Fibroblast of lung (primary cell): ENCODE measurements at regions not wholly inside any gene's neighbourhood (a gene's known extent, or its start where the extent isn't known, plus 50 kb on each side); places are given as distances from the start of the nearest gene placed in this dataset.

Experiments used
- DNase-seq, 2 donors: peaks; one replicate each; pipeline versions ENCODE4 v3.0.0 to v3.0.0-alpha.2; 2010; ENCODE audit warnings: low read depth in 2 of 2
- H2AFZ ChIP-seq: 2 replicates; pipeline ENCODE4 v1.5.1; 2012; ENCODE audit warnings: low read length, control low read depth, inconsistent platforms
- H3K27ac ChIP-seq: 2 replicates; pipeline ENCODE4 v1.5.1; 2011; ENCODE audit warnings: low read length, control low read depth; ENCODE audit not compliant: insufficient read depth
- H3K27me3 ChIP-seq: 2 replicates; pipeline ENCODE4 v1.5.1; 2011; ENCODE audit warnings: mild to moderate bottlenecking, low read length; ENCODE audit not compliant: control insufficient read depth, insufficient read depth
- H3K36me3 ChIP-seq: 2 replicates; pipeline ENCODE4 v1.5.1; 2011; ENCODE audit warnings: low read length; ENCODE audit not compliant: control insufficient read depth, insufficient read depth
- H3K4me1 ChIP-seq: 2 replicates; pipeline ENCODE4 v1.5.1; 2011; ENCODE audit warnings: low read length; ENCODE audit not compliant: control insufficient read depth, insufficient read depth; ENCODE audit errors: extremely low read depth
- H3K4me2 ChIP-seq: 2 replicates; pipeline ENCODE4 v1.5.1; 2011; ENCODE audit warnings: low read length, control low read depth; ENCODE audit not compliant: insufficient read depth; ENCODE audit errors: extremely low read depth
- H3K4me3 ChIP-seq, 4 experiments: fragments of 200-600 bp in 1 of 4; sonication (generic) in 1 of 4; replicated peaks in 1 of 4; 2 replicates each; pipeline ENCODE4 v1.5.1; 2011 to 2016; ENCODE audit warnings: low read length in 4 of 4, low read depth in 3 of 4, mild to moderate bottlenecking in 3 of 4, control low read depth in 2 of 4, inconsistent platforms in 1 of 4, mixed read lengths in 1 of 4; ENCODE audit not compliant: insufficient read depth in 1 of 4; ENCODE audit errors: control extremely low read depth in 1 of 4
- H3K79me2 ChIP-seq: 2 replicates; pipeline ENCODE4 v1.5.1; 2012; ENCODE audit warnings: mild to moderate bottlenecking, low read length, inconsistent platforms; ENCODE audit not compliant: control insufficient read depth, insufficient read depth
- H3K9ac ChIP-seq: 2 replicates; pipeline ENCODE4 v1.5.1; 2011; ENCODE audit warnings: mild to moderate bottlenecking, low read length, control low read depth; ENCODE audit not compliant: insufficient read depth
- H3K9me3 ChIP-seq: 2 replicates; pipeline ENCODE4 v1.5.1; 2012; ENCODE audit warnings: low read depth, low read length; ENCODE audit not compliant: control insufficient read depth, insufficient read depth
- H4K20me1 ChIP-seq: 2 replicates; pipeline ENCODE4 v1.5.1; 2011; ENCODE audit warnings: low read length; ENCODE audit not compliant: control insufficient read depth, insufficient read depth; ENCODE audit errors: extremely low read depth
- EZH2 ChIP-seq: IDR thresholded peaks from 2 replicates; pipeline ENCODE4 v1.5.1; 2012; ENCODE audit warnings: low read length, control low read depth, mild to moderate bottlenecking; ENCODE audit errors: missing control alignments
- TF ChIP-seq, protein P1 (sequence below), 2 donors: IDR thresholded peaks in 1 of 2; conservative IDR thresholded peaks in 1 of 2; 1 replicate in 1 of 2; 2 replicates in 1 of 2; pipeline ENCODE4 v1.5.1; 2011 to 2012; ENCODE audit warnings: low read length in 2 of 2, control low read depth in 1 of 2, inconsistent platforms in 1 of 2, low read depth in 1 of 2, mild to moderate bottlenecking in 1 of 2

DNA sequence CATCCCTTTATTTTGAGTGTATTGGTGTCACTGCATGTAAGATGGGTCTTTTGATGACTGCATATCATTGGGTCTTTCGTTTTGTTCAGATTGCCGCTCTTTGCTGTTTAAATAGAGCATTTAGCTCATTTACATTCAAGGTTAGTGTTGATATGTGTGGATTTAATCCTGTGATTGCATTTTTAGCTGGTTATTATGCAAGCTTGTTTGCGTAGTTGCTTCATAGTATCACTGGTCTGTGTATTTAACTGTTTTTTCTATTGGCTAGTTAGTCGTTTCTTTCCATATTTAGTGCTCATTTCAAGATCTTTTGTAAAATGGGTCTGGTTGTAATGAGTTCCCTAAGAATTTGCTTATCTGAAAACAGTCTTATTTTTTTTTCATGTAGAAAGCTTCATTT, 1170.6 kb upstream of the SEL1L start:
- Histone ChIP-seq H3K79me2 (no peaks in the 10 kb centered on the region), H3K4me1 (no peaks in the 10 kb centered on the region), H4K20me1 (no peaks in the 10 kb centered on the region), H3K36me3 (no peaks in the 10 kb centered on the region), H3K9me3 (no peaks in the 10 kb centered on the region), H3K27me3 (no peaks in the 10 kb centered on the region), H3K4me2 (no peak overlapping the region), H3K27ac (no peak overlapping the region), H3K9ac (no peak overlapping the region), H3K4me3 (no peak overlapping the region), H2AFZ (no peak overlapping the region)
- no peak for TF ChIP-seq EZH2
- TF ChIP-seq, protein P1, sequence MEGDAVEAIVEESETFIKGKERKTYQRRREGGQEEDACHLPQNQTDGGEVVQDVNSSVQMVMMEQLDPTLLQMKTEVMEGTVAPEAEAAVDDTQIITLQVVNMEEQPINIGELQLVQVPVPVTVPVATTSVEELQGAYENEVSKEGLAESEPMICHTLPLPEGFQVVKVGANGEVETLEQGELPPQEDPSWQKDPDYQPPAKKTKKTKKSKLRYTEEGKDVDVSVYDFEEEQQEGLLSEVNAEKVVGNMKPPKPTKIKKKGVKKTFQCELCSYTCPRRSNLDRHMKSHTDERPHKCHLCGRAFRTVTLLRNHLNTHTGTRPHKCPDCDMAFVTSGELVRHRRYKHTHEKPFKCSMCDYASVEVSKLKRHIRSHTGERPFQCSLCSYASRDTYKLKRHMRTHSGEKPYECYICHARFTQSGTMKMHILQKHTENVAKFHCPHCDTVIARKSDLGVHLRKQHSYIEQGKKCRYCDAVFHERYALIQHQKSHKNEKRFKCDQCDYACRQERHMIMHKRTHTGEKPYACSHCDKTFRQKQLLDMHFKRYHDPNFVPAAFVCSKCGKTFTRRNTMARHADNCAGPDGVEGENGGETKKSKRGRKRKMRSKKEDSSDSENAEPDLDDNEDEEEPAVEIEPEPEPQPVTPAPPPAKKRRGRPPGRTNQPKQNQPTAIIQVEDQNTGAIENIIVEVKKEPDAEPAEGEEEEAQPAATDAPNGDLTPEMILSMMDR (conservative IDR thresholded peaks at IDR 0.05 in 1 of 2, IDR thresholded peaks at IDR 0.05 in 1 of 2; ENCODE audit: low read depth in 1 of 2, low read length in 2 of 2), result no peak
- no peak for DNase-seq

DNA sequence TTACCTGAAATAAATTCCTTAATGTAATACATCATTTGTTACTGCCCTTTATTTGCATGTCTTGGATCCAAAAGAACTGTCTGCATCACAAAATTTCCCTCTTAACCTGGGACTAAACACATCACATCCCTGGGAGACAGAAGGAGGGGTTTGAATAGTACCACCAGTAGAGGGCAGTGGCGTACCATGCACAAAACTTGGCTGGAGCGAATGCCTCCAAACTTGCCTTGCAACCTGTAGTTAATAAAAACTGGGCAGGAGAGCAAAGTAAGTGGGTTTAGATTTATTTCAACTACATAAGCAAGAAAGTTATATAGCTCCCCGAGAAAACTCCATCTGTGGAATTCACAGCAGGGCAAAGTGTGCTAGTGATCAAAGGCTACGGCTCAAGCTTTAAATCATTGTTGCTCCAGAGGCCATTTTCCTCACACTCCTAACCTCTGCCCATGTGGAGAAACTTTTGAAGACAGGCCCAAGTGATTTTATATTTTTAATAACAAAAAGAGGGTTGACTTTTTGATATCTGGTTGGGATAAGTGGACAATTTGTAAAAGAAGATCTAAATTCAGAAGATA, 1176.7 kb upstream of the SEL1L start:
- Histone ChIP-seq H3K4me2 (no peak overlapping the region), H3K9me3 (no peaks in the 10 kb centered on the region), H3K36me3 (no peaks in the 10 kb centered on the region), H3K4me3 (no peak overlapping the region), H4K20me1 (no peaks in the 10 kb centered on the region), H3K27ac (no peak overlapping the region), H3K27me3 (no peaks in the 10 kb centered on the region), H2AFZ (no peak overlapping the region), H3K4me1 (no peaks in the 10 kb centered on the region), H3K9ac (no peak overlapping the region), H3K79me2 (no peaks in the 10 kb centered on the region)
- TF ChIP-seq, protein P1 (conservative IDR thresholded peaks at IDR 0.05 in 1 of 2, IDR thresholded peaks at IDR 0.05 in 1 of 2; ENCODE audit: low read depth in 1 of 2, low read length in 2 of 2), result peak; percentile 52 to 88
- no peak for TF ChIP-seq EZH2
- DNase-seq, result peak; percentile 12 to 75

DNA sequence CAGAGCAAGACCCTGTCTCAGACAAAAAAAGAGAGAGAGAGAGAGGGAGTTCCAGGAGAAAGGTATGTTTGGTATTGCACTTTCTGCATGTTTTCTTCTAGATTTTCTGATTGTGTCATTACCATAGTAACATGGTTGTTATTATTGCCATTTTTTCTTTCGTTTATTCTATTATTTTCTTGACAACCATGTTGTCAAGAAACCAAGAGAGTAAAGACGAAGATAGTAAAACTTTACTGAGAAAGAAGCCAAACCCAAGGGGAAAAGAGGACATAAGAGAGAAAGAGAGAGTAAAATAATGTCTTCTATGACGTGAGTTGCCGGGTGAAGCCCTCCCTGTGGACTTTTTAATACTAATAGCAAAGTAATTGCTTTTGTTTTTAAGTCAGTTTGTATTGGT, 1186.0 kb upstream of the SEL1L start:
- no peaks in the 10 kb centered on the region for H3K79me2 ChIP-seq
- no peak overlapping the region for H3K4me2 ChIP-seq
- H2AFZ ChIP-seq, result no peak overlapping the region
- TF ChIP-seq, protein P1 (conservative IDR thresholded peaks at IDR 0.05 in 1 of 2, IDR thresholded peaks at IDR 0.05 in 1 of 2; ENCODE audit: low read depth in 1 of 2, low read length in 2 of 2), result no peak
- TF ChIP-seq EZH2, result no peak
- H3K9me3 ChIP-seq, result no peaks in the 10 kb centered on the region
- H3K4me1 ChIP-seq, result no peaks in the 10 kb centered on the region
- no peaks in the 10 kb centered on the region for H3K27me3 ChIP-seq
- H3K27ac ChIP-seq, result no peak overlapping the region
- no peak for DNase-seq
- H3K4me3 ChIP-seq, result no peak overlapping the region
- H4K20me1 ChIP-seq, result no peaks in the 10 kb centered on the region
- H3K36me3 ChIP-seq, result no peaks in the 10 kb centered on the region
- H3K9ac ChIP-seq, result no peak overlapping the region
